ENCODE measurements at regions not wholly inside any gene's neighbourhood (a gene's known extent, or its start where the extent isn't known, plus 50 kb on each side); places are given as distances from the start of the nearest gene placed in this dataset.
"Not testable (repeated sequence)": the region's sequence is repeated elsewhere in the genome, so short reads cannot be mapped to it uniquely, and the experiment has no call there.

- DNase-seq (ENCODE audit: low spot score), result no peak
These were observed 151.9 kb upstream of the SLC7A11 start for GRCh38 chr4:138393886-138394610.

DNA sequence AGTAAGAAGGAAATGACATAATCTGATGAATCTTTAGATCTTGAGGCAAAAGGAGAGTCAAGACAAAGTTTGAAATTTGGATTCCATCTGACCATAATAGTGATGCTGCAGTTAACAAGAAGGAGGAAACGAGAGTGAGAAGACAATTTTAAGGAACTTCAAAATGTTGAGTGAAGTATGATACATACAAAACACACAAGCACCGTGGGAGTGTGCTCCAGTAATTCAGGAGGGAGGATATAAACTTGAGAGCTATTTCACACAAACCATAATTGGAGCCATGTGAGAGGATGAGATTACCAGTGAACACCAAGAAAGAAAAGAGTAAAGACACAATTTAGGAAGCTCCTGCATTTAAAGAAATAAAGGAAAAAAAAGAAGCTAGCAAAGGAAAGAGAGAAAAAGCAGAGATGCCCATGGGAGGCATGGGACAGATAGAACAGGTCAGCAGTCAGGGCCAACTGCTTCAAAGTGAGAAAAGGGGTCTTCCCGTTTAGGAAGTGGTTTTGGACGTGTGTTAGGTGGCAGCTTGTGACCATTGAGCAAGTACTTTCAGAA, 150.7 kb upstream of the SLC7A11 start:
- DNase-seq (ENCODE audit: low spot score), result no peak

- DNase-seq (ENCODE audit: low spot score), result no peak
These were observed 148.0 kb upstream of the SLC7A11 start for GRCh38 chr4:138389976-138390685.

GRCh38 chr4:138374947-138375346, 132.8 kb upstream of the SLC7A11 start:
- no peak for DNase-seq (ENCODE audit: low spot score)

- DNase-seq (ENCODE audit: low spot score), result no peak
These were observed 125.8 kb upstream of the SLC7A11 start for GRCh38 chr4:138367942-138368341.

DNA sequence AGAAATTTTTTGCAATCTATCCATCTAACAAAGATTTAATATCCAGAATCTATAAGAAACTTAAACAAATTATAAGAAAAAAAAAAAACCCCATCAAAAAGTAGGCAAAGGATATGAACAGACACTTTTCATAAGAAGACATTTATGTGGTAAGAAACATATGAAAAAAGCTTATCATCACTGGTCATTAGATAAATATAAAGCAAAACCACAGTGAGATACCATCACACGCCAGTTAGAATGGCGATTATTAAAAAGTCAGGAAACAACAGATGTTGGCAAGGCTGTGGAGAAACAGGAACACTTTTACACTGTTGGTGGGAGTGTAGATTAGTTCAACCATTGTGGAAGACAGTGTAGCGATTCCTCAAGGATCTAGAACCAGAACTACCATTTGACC, 110.3 kb upstream of the SLC7A11 start:
- DNase-seq (ENCODE audit: low spot score), result not testable (repeated sequence)

DNA sequence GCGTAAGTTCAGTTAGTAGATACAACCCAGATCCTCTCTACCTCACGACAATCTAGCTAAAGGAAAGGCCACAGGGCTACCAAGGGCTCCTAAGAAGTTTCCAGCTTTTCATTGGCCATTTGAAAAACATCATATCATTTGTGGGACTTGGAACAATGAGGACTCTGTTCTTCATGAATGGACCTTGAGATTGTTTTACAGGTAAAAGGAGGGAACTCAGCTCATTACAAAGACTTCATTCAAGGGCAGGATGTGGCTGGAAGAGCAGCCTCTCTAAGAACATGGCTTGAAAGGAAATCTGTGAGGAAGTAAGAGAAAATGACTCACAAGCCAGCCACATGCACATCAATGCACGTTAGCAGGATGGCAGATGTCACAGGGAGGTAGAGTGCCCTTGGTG, 105.9 kb upstream of the SLC7A11 start:
- DNase-seq (ENCODE audit: low spot score), result no peak

DNA sequence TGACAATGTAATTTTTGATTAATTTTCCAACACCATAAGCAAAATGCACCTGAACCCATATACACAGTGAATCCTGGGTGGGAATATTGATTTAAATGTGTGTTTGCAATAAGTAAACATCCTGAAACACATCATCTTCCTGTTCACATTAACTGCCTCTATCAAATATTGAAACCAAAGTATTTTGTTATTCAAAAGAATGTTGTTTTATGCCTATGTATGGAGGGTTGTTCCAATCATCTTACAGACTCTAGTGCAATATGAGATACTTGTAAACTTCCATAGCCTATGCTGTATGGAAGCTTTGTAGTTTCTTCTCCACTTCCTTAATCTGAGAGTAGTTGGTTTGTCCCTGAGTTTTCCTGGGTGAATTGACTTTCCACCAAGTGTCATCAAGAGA, 105.4 kb upstream of the SLC7A11 start:
- DNase-seq (ENCODE audit: low spot score), result no peak

GRCh38 chr4:138344851-138345250, 102.7 kb upstream of the SLC7A11 start:
- DNase-seq (ENCODE audit: low spot score), result no peak

- no peak for DNase-seq (ENCODE audit: low spot score)
These were observed 101.9 kb upstream of the SLC7A11 start for GRCh38 chr4:138344054-138344453.

- DNase-seq (ENCODE audit: low spot score), result no peak
These were observed 99.7 kb upstream of the SLC7A11 start for GRCh38 chr4:138341739-138342415.

DNA sequence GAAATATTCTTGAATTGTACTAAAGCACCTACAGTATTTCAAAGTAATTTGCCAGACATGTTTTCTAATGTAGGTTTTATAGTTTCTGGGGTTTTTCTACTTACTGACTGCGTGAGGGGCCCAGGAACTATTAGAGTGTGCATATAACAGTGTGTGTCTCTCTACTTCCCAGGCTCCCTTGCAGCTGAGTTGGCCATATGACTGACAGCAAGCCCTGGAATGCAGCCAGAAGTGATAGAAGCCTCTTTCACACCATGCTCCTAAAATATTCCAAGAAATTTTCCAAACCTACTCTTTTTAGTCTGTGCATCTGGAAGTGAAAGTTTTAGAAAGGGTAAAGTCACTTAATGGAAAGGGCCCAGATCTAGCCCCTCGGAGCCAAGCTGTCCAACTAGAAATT, 96.7 kb upstream of the SLC7A11 start:
- DNase-seq (ENCODE audit: low spot score), result no peak

DNA sequence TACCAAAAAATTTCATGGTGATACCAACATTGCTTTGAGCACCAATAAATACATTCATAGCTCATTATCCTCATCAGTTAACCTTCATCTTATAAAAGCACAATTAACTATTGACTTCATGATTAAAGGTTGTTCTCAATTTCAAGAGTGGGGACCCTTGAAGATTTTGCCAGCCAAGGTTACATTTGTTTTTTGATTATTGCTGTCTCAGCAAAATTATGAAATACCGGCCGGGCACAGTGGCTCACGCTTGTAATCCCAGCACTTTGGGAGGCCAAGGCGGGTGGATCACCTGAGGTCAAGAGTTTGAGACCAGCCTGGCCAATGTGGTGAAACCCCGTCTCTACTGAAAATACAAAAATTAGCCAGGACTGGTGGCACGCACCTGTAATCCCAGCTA, 96.1 kb upstream of the SLC7A11 start:
- DNase-seq (ENCODE audit: low spot score), result not testable (repeated sequence)

- DNase-seq (ENCODE audit: low spot score), result no peak
These were observed 92.3 kb upstream of the SLC7A11 start for GRCh38 chr4:138334346-138335016.

- not testable (repeated sequence) for DNase-seq (ENCODE audit: low spot score)
These were observed 90.3 kb upstream of the SLC7A11 start for GRCh38 chr4:138332415-138332814.

DNA sequence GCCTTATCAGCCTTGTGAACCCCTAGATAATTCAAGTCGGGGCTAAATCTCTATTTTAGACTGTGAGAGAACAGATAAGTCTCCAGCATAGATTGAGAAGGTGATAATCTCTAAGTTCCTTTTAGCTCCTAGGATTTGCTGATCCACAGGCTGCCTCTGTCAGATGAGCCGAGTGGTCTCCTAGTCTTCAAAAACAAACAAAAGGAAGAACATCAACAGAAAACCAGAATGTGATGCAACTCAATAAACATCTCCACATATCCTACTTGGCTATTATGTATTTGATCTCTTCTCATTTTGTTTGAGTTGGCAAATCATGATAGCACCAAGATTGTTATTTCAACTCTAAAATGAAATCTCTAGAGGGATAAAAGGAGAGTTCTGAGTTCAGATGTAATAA, 88.4 kb upstream of the SLC7A11 start:
- DNase-seq (ENCODE audit: low spot score), result no peak

DNA sequence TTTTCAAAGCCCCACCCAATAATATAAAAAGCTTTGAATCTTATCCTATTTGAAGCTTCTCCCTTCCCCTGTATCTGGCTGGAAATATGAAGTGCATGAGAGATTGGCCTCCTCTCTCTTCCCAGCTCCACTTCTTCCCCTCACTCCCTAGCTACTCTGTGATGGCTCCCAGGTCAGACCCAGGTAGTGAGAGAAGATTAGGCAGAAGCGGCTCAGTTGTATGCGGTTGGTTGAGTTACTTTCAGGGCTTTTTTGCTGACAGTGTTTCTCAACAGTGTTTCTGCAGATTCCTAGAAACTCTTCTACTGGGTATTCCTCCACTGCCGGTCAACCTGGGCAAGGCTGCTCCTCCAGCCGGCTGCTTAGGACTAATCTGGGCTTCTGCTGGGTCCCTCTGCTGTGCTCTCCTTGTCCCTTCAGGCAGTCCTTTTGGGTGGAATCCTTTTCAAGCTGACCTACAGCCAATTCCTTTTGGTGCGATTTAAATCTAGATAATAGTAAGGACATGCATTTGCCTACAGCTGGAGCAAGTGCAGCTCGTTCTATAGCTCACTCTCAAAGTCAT, 87.4 kb upstream of the SLC7A11 start:
- no peak for DNase-seq (ENCODE audit: low spot score)

- DNase-seq (ENCODE audit: low spot score), result no peak
These were observed 85.2 kb upstream of the SLC7A11 start for GRCh38 chr4:138327338-138327737.

GRCh38 chr4:138320831-138321230, 78.7 kb upstream of the SLC7A11 start:
- no peak for DNase-seq (ENCODE audit: low spot score)

DNA sequence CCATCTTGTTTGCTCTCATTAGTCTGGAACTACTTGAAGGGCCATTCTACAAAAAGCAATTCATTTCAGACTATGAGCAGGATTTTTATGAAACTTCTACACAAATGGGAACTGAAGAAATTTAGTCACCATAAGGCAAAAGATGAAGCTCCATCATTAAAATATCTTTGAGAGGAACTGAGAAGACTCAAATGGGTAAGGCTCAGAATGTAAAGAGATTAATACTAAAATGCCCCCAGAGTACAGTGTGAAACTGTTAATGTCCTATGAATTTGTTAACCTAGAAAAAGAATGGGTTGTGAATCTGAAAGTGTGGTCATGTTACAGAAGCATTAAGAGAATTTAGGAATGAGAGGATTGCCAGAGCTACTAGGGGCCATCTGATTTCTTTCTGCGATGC, 77.9 kb upstream of the SLC7A11 start:
- no peak for DNase-seq (ENCODE audit: low spot score)

GRCh38 chr4:138317175-138317748, 75.1 kb upstream of the SLC7A11 start:
- DNase-seq (ENCODE audit: low spot score), result no peak

DNA sequence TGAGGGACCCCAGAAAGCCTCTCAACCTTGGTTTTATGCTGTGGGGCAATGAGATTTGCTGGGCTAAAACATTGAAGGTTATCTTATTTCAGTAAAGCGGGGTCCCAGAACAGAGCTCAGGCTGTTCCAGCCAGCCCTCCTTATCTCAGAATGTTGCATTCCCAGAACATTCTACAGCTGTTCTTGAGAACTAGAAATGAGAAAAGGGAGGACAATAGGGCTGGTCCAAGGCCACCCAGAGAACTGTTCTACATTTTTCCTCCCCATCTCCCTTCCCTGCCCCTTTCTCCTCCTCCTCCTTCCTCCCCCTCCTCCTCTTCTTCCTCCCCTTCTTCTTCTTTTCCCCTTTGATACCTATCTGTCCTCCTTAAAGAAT, 70.4 kb upstream of the SLC7A11 start:
- no peak for DNase-seq (ENCODE audit: low spot score)
